AG10803 (cell line): ENCODE measurements at regions not wholly inside any gene's neighbourhood (a gene's known extent, or its start where the extent isn't known, plus 50 kb on each side); places are given as distances from the start of the nearest gene placed in this dataset.

Experiments
- DNase-seq: peaks from one replicate; pipeline ENCODE4 v3.0.0; 2010; ENCODE audit warnings: low read depth
- H3K4me3 ChIP-seq: 2 replicates; pipeline ENCODE4 v1.5.1; 2011; ENCODE audit warnings: mild to moderate bottlenecking, low read length, control low read depth
- TF ChIP-seq, protein P1 (sequence below): conservative IDR thresholded peaks from 2 replicates; pipeline ENCODE4 v1.5.1; 2011; ENCODE audit warnings: mild to moderate bottlenecking, low read length, control low read depth, inconsistent platforms

DNA sequence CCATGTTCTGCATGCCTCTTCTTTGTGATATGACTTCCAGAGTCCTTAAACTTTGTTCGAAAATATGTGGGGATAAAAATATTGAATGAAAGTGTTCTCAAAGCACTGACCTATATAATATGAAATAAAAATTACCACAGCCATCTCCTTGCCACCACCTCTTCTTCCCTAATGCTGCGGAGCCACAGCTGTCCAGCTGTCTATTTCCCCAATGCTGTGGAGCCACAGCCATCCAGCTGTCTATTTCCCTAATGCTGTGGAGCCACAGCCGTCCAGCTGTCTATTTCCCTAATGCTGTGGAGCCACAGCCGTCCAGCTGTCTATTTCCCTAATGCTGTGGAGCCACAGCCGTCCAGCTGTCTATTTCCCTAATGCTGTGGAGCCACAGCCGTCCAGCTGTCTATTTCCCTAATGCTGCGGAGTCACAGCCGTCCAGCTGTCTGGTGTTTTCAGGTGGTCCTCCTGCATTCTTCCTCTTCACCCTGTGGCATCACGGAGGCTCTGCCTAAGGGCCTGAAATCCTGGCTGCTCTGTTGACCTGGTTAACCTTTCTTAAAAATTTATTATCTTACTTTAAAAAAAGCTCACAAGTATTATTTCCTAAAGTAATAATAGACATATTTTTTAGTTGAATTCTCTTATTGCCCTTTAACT lies 266.1 kb upstream of the MEX3C start:
- no peak overlapping the region for H3K4me3 ChIP-seq
- DNase-seq: no peak
- TF ChIP-seq, protein P1, sequence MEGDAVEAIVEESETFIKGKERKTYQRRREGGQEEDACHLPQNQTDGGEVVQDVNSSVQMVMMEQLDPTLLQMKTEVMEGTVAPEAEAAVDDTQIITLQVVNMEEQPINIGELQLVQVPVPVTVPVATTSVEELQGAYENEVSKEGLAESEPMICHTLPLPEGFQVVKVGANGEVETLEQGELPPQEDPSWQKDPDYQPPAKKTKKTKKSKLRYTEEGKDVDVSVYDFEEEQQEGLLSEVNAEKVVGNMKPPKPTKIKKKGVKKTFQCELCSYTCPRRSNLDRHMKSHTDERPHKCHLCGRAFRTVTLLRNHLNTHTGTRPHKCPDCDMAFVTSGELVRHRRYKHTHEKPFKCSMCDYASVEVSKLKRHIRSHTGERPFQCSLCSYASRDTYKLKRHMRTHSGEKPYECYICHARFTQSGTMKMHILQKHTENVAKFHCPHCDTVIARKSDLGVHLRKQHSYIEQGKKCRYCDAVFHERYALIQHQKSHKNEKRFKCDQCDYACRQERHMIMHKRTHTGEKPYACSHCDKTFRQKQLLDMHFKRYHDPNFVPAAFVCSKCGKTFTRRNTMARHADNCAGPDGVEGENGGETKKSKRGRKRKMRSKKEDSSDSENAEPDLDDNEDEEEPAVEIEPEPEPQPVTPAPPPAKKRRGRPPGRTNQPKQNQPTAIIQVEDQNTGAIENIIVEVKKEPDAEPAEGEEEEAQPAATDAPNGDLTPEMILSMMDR: no peak

DNA sequence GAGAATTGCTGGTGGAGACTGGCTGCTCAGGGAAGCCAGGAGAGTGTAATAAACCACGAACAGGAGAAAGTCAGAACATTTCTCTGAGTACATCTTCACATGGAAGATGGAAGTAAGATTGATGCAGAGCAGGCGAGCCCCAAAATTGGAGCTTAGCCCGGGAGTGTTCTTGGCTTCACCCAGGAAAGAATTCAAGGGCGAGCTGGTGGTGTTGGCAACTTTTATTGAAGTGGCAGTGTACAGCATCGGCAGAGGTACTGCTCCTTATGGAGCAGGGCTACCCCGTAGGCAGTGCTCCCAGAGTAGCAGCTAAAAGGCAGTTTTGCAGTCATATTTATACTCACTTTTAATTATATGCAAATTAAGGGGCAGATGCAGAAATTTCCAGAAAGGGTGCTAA lies 281.4 kb upstream of the MEX3C start:
- no peak overlapping the region for H3K4me3 ChIP-seq
- no peak for DNase-seq
- TF ChIP-seq, protein P1: no peak

DNA sequence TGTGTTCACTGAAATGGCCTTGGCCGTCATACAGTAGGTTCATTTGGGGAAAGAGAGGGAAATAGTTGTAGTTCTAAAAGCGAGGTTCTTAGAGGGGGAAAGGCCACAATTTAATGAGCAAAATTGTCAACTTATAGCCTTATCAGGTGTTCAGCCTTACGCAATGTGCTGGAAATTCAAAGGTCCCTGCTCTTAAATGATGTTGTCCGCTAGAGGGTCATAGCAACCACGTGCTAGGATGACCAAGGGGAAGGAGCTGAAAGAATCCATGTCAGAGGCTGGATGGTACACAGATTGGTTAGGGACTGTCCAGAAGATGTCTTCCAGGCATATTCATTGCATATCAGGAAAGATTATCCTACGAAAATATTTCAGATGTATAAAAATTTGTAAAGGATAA lies 282.3 kb upstream of the MEX3C start:
- no peak for DNase-seq
- H3K4me3 ChIP-seq: no peak overlapping the region
- TF ChIP-seq, protein P1: no peak

DNA sequence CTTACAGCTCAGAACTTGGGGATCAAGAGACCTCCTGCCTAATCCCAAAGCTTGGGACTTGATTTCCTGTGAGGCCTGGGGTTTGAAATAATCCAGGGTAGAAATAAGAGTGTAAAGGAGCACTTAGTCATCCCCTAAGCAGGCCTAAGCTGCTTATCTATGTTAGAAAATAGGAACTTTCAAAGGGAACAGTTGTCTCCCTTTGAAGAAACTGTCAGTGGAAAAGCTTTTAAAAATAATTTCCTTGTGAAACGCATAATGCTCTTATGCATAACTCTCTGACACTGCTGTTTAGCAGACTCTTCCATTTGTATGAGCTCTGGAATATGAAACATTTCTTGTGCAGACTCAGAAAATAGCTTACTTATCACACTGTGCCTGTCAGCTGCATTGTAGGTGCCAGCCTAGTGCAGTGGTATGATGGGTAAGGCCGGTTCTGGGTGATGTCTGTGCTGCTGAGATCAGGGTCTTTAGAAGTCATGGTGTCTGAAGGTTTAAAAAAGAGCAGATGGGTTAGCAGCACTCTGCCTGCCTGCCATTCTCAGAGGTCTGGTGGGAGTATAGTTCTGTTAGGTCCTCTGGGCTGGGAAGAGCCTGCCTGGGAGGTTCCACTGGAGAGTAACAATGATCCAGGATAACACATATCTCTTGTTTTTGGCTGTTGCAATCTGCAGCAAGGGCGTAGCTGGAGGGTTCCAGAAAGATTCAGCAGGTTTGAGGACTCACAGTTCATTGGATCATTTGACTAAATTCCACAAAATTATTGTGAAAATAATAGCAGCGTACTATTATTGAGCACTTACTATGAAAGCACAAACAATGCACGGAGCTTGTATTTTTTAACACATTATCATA lies 283.2 kb upstream of the MEX3C start:
- no peak for DNase-seq
- TF ChIP-seq, protein P1: no peak
- H3K4me3 ChIP-seq: no peak overlapping the region

DNA sequence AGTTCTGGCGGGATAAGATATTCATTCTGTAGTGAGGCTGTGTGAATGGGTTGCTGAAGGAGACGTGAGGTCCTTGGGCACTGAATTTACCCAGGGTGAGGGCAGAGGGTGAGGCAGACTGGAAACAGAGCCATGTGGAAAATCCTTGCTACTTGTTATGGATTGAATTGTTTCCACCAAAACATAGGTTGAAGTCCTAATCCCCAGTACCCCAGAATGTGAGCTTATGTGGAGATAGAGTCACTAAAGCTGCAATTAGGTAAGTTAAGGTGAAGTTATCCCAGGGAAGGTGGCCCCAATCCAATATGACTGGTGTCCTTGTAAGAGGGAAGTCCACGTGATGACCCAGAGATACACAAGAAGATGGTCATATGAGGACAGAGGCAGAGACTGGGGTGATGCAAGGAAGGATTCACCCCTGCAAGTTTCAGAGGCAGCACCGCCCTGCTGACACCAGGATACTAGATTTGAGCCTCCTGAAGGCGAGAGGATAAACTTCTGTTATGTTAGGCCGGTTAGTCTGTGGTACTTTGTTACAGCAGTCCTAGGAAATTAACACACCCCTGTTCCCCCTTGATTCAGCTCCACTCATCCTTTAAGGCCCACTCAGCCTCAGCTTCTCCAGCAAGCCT lies 289.4 kb upstream of the MEX3C start:
- DNase-seq: no peak
- TF ChIP-seq, protein P1: no peak
- H3K4me3 ChIP-seq: no peak overlapping the region

DNA sequence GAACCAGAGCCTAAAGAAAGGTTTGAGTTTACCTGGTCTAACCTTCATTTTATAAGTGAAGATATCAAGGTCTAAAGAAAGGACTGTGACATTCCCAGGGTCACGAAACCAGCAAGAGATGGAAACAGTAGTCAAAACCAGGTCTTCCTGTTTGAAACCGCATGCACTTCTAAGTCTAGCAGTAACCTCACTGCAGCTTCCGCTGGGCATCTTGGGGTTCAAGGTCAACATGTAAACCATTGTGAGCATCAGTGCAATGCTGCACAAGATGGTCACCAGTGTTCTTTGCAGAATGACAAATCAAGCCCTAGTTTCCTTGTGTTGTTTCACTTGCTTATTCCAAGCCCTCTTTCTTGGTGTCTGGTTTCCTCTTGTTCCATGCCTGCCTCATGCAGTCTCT lies 292.9 kb upstream of the MEX3C start:
- TF ChIP-seq, protein P1: no peak
- no peak for DNase-seq
- no peak overlapping the region for H3K4me3 ChIP-seq
